BLaER1 treated with 17β-estradiol and CSF1 and Interleukin-3, amounts not matched to agents 10 nM and 100 nM (cell line): ENCODE measurements at regions not wholly inside any gene's neighbourhood (a gene's known extent, or its start where the extent isn't known, plus 50 kb on each side); places are given as distances from the start of the nearest gene placed in this dataset.

Experiments used
- H3K27ac ChIP-seq, 11 experiments: shearing (Covaris generic); formaldehyde crosslinking; 2 replicates each; pipeline ENCODE4 v1.8.1; 2022
- H3K27me3 ChIP-seq, 11 experiments: shearing (Covaris generic); formaldehyde crosslinking; 2 replicates each; pipeline ENCODE4 v1.8.1; 2022
- H3K36me3 ChIP-seq, 11 experiments: shearing (Covaris generic); formaldehyde crosslinking; 2 replicates each; pipeline ENCODE4 v1.8.1; 2022
- H3K4me1 ChIP-seq, 10 experiments: shearing (Covaris generic); formaldehyde crosslinking; 2 replicates each; pipeline ENCODE4 v1.8.1; 2022
- H3K4me2 ChIP-seq, 11 experiments: shearing (Covaris generic); formaldehyde crosslinking; 2 replicates each; pipeline ENCODE4 v1.8.1; 2022
- H3K4me3 ChIP-seq, 10 experiments: shearing (Covaris generic); formaldehyde crosslinking; 2 replicates each; pipeline ENCODE4 v1.8.1; 2022
- H3K9ac ChIP-seq, 11 experiments: shearing (Covaris generic); formaldehyde crosslinking; 2 replicates each; pipeline ENCODE4 v1.8.1; 2022
- H3K9me3 ChIP-seq, 11 experiments: shearing (Covaris generic); formaldehyde crosslinking; replicated peaks in 1 of 11; 2 replicates each; pipeline ENCODE4 v1.8.1; 2022
- H4K20me1 ChIP-seq, 11 experiments: shearing (Covaris generic); formaldehyde crosslinking; 2 replicates each; pipeline ENCODE4 v1.8.1; 2022
- Cebpa-rat ChIP-seq, 11 experiments: shearing (Covaris generic); IDR thresholded peaks; 2 replicates each; pipeline ENCODE4 v1.8.1; 2022

- Histone ChIP-seq H4K20me1 (no peaks in the 10 kb centered on the region), H3K27ac (no peak overlapping the region), H3K4me2 (no peak overlapping the region), H3K9ac (no peak overlapping the region), H3K4me3 (no peak overlapping the region), H3K36me3 (no peaks in the 10 kb centered on the region), H3K27me3 (no peaks in the 10 kb centered on the region), H3K4me1 (peaks cover 0 to 8% (median 3%) of the 10 kb centered on the region in 10 experiments; a peak in 14 of 20 replicates), H3K9me3 (no peaks in the 10 kb centered on the region)
- no peak for TF ChIP-seq Cebpa-rat (IDR thresholded peaks at IDR 0.05)
These were observed 217.6 kb upstream of the SFSWAP start for GRCh38 chr12:131493068-131493826.

GRCh38 chr12:131494216-131494615, 216.7 kb upstream of the SFSWAP start:
- no peaks in the 10 kb centered on the region for H3K27me3 ChIP-seq
- no peak for TF ChIP-seq Cebpa-rat (IDR thresholded peaks at IDR 0.05)
- no peak overlapping the region for H3K4me3 ChIP-seq

DNA sequence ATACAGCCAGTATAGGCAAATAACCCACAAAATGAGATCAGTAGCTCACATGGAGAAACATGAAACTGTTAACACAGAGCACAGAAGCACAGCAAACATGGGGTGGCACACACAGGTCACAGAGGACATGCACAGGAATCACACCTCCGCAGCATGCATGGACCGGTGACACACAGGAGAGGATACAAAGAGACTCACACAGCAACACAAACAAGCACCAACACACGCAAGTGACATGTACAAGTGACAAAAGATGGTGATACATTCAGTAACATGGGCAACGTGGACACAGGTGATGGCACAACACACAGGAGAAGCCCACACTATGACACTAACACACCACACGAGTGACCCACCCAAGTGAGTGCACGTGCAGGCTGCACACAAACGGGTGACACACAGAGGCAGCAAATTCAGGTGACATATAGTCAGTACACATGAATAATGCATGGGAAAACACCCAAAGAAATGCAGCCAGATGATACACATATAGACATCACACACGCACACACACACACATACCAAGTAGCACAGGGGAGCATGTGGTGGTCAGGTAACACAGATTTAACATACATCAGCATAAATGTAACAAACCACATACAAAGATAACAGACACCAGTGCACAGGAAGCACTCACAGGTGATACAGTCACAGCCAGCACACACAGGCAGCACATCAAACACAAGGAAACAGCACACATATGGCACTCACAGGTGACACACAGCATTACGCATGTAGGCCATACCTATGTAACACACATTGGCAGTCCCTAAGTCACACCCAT, 216.0 kb upstream of the SFSWAP start:
- H3K27ac ChIP-seq: no peak overlapping the region
- H3K4me3 ChIP-seq: no peak overlapping the region
- no peaks in the 10 kb centered on the region for H4K20me1 ChIP-seq
- peaks cover 0 to 8% (median 2%) of the 10 kb centered on the region in 10 experiments; a peak in 8 of 20 replicates for H3K4me1 ChIP-seq
- no peak overlapping the region for H3K9ac ChIP-seq
- no peaks in the 10 kb centered on the region for H3K36me3 ChIP-seq
- TF ChIP-seq Cebpa-rat (IDR thresholded peaks at IDR 0.05): no peak
- H3K27me3 ChIP-seq: no peaks in the 10 kb centered on the region
- H3K9me3 ChIP-seq: no peaks in the 10 kb centered on the region
- no peak overlapping the region for H3K4me2 ChIP-seq

More at GRCh38 chr12:131494216-131494615, 216.7 kb upstream of the SFSWAP start:
- Histone ChIP-seq H3K36me3 (no peaks in the 10 kb centered on the region), H3K9ac (no peak overlapping the region), H3K9me3 (no peaks in the 10 kb centered on the region), H3K4me1 (peaks cover 0 to 8% (median 2%) of the 10 kb centered on the region in 10 experiments; a peak in 8 of 20 replicates), H4K20me1 (no peaks in the 10 kb centered on the region), H3K4me2 (no peak overlapping the region), H3K27ac (no peak overlapping the region)

GRCh38 chr12:131497966-131498365, 212.9 kb upstream of the SFSWAP start:
- TF ChIP-seq Cebpa-rat (IDR thresholded peaks at IDR 0.05): no peak
- Histone ChIP-seq H3K27me3 (no peaks in the 10 kb centered on the region), H3K9ac (no peak overlapping the region), H4K20me1 (no peaks in the 10 kb centered on the region), H3K36me3 (no peaks in the 10 kb centered on the region), H3K4me2 (no peak overlapping the region), H3K4me1 (no peaks in the 10 kb centered on the region), H3K9me3 (no peaks in the 10 kb centered on the region), H3K4me3 (no peak overlapping the region), H3K27ac (no peak overlapping the region)

- no peaks in the 10 kb centered on the region for H3K36me3 ChIP-seq
- H3K9me3 ChIP-seq: no peaks in the 10 kb centered on the region
- H4K20me1 ChIP-seq: no peaks in the 10 kb centered on the region
- no peaks in the 10 kb centered on the region for H3K27me3 ChIP-seq
- no peak for TF ChIP-seq Cebpa-rat (IDR thresholded peaks at IDR 0.05)
- H3K27ac ChIP-seq: no peak overlapping the region
- H3K4me1 ChIP-seq: no peaks in the 10 kb centered on the region
- H3K9ac ChIP-seq: no peak overlapping the region
- H3K4me3 ChIP-seq: no peak overlapping the region
- H3K4me2 ChIP-seq: no peak overlapping the region
These were observed 211.6 kb upstream of the SFSWAP start for GRCh38 chr12:131499160-131499863.

DNA sequence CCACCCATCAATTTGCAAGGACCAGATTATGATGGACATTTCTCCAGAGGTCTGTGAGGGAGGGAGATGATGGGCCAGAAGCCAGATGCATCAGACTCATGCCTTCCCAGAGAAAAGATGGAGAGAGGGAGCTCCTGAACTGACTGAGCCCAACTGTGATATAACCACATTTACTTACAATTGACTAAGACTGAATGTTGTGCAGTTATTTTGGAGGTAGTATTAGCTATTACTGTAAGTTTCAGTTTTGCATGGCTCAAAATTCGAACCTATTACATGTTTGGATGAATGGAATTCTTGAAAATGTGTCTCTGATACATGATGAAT, 211.1 kb upstream of the SFSWAP start:
- Histone ChIP-seq H3K36me3 (no peaks in the 10 kb centered on the region), H4K20me1 (no peaks in the 10 kb centered on the region), H3K9me3 (no peaks in the 10 kb centered on the region), H3K4me2 (no peak overlapping the region), H3K9ac (no peak overlapping the region), H3K4me3 (no peak overlapping the region), H3K27me3 (no peaks in the 10 kb centered on the region), H3K27ac (no peak overlapping the region), H3K4me1 (no peaks in the 10 kb centered on the region)
- no peak for TF ChIP-seq Cebpa-rat (IDR thresholded peaks at IDR 0.05)

GRCh38 chr12:131500564-131500963, 210.3 kb upstream of the SFSWAP start:
- no peak overlapping the region for H3K4me3 ChIP-seq
- no peaks in the 10 kb centered on the region for H4K20me1 ChIP-seq
- no peak overlapping the region for H3K9ac ChIP-seq
- no peaks in the 10 kb centered on the region for H3K4me1 ChIP-seq
- H3K4me2 ChIP-seq: no peak overlapping the region
- H3K9me3 ChIP-seq: no peaks in the 10 kb centered on the region
- H3K36me3 ChIP-seq: no peaks in the 10 kb centered on the region
- no peaks in the 10 kb centered on the region for H3K27me3 ChIP-seq
- H3K27ac ChIP-seq: no peak overlapping the region
- TF ChIP-seq Cebpa-rat (IDR thresholded peaks at IDR 0.05): no peak

GRCh38 chr12:131505561-131505960, 205.3 kb upstream of the SFSWAP start:
- no peak for TF ChIP-seq Cebpa-rat (IDR thresholded peaks at IDR 0.05)
- Histone ChIP-seq H3K27me3 (no peaks in the 10 kb centered on the region), H4K20me1 (no peaks in the 10 kb centered on the region), H3K9me3 (no peaks in the 10 kb centered on the region), H3K9ac (no peak overlapping the region), H3K4me1 (peaks cover 3 to 14% (median 6%) of the 10 kb centered on the region in 10 experiments; a peak in 18 of 20 replicates), H3K4me3 (no peak overlapping the region), H3K36me3 (no peaks in the 10 kb centered on the region), H3K27ac (no peak overlapping the region), H3K4me2 (no peak overlapping the region)

DNA sequence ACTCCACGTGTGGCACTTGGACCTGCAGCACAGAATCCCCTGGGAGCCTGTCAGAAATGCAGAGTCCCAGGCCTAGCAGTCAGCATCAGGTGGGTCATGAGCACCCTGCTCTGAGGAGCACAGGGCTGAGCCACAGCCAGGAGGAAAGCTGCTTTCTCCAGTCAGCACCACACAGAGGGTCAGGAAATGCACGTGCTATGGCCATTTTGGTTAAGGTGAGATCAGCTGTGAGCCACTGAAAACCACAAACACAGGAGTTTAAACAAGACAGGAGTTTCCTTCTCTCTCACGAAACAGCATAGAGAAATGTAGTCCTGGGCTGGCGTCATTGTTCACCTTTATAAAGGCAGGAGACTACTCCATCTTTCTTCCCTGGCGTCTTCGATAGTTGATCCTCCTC, 204.5 kb upstream of the SFSWAP start:
- H3K27me3 ChIP-seq: no peaks in the 10 kb centered on the region
- TF ChIP-seq Cebpa-rat (IDR thresholded peaks at IDR 0.05): no peak
- H3K4me2 ChIP-seq: no peak overlapping the region
- no peak overlapping the region for H3K9ac ChIP-seq
- no peaks in the 10 kb centered on the region for H3K36me3 ChIP-seq
- H4K20me1 ChIP-seq: no peaks in the 10 kb centered on the region
- no peak overlapping the region for H3K4me3 ChIP-seq
- H3K9me3 ChIP-seq: no peaks in the 10 kb centered on the region
- H3K4me1 ChIP-seq: peaks cover 12 to 22% (median 15%) of the 10 kb centered on the region in 10 experiments
- H3K27ac ChIP-seq: no peak overlapping the region
